HL-60 (cell line): ENCODE measurements at regions not wholly inside any gene's neighbourhood (a gene's known extent, or its start where the extent isn't known, plus 50 kb on each side); places are given as distances from the start of the nearest gene placed in this dataset.

ENCODE experiments used
- DNase-seq, 2 experiments: peaks; one replicate each; pipeline ENCODE4 v3.0.0-alpha.2; 2010 to 2020; ENCODE audit warnings: low read depth in 1 of 2, low spot score in 1 of 2
- H3K27ac ChIP-seq: fragments of 250-450 bp; sonication (Bioruptor Pico); replicated peaks from 2 replicates; pipeline ENCODE4 v1.5.1; 2020; ENCODE audit warnings: mild to moderate bottlenecking, moderate library complexity
- H3K27me3 ChIP-seq: fragments of 250-450 bp; sonication (Bioruptor Pico); 2 replicates; pipeline ENCODE4 v1.5.1; 2021; ENCODE audit warnings: mild to moderate bottlenecking, moderate library complexity; ENCODE audit not compliant: insufficient read depth, poor library complexity, severe bottlenecking
- H3K4me3 ChIP-seq: replicated peaks from 2 replicates; pipeline ENCODE4 v1.5.1; 2011; ENCODE audit warnings: mild to moderate bottlenecking, control low read depth, low read length; ENCODE audit not compliant: insufficient read depth
- CTCF ChIP-seq: IDR thresholded peaks from one replicate; pipeline ENCODE4 v1.5.1; 2011; ENCODE audit warnings: low read length, control low read depth, inconsistent platforms; ENCODE audit not compliant: insufficient read depth
- GABPA ChIP-seq: IDR thresholded peaks from 2 replicates; pipeline ENCODE4 v1.6.1; 2012; ENCODE audit warnings: low read depth
- POLR2AphosphoS5 ChIP-seq: IDR thresholded peaks from 2 replicates; pipeline ENCODE4 v1.6.1; 2012; ENCODE audit warnings: low read depth
- REST ChIP-seq: IDR thresholded peaks from 2 replicates; pipeline ENCODE4 v1.6.1; 2012; ENCODE audit warnings: low read depth; ENCODE audit not compliant: insufficient replicate concordance
- SPI1 ChIP-seq: IDR thresholded peaks from 2 replicates; pipeline ENCODE4 v1.6.1; 2012; ENCODE audit warnings: low read depth, mild to moderate bottlenecking, borderline replicate concordance

GRCh38 chr10:128522551-128523308, 396.5 kb upstream of the MKI67 start:
- no peak overlapping the region for H3K4me3 ChIP-seq
- peak in 1 of 2 experiments; percentile 18 for DNase-seq
- no peaks in the 10 kb centered on the region for H3K27me3 ChIP-seq
- H3K27ac ChIP-seq = no peak overlapping the region
- TF ChIP-seq GABPA = no peak
- peak; percentile 61; the same call in 1 of the 2 replicates for TF ChIP-seq SPI1

GRCh38 chr10:128525444-128525843, 399.2 kb upstream of the MKI67 start:
- Histone ChIP-seq H3K4me3 (no peak overlapping the region), H3K27ac (no peak overlapping the region), H3K27me3 (no peaks in the 10 kb centered on the region)
- DNase-seq = no peak
- TF ChIP-seq SPI1 = no peak
- no peak for TF ChIP-seq POLR2AphosphoS5
- TF ChIP-seq REST = no peak
- no peak for TF ChIP-seq GABPA
- TF ChIP-seq CTCF = no peak

GRCh38 chr10:128525936-128526335, 399.7 kb upstream of the MKI67 start:
- Histone ChIP-seq H3K27ac (no peak overlapping the region), H3K4me3 (no peak overlapping the region), H3K27me3 (no peaks in the 10 kb centered on the region)
- TF ChIP-seq GABPA (no peak), POLR2AphosphoS5 (no peak), REST (no peak), SPI1 (no peak), CTCF (no peak)
- no peak for DNase-seq

GRCh38 chr10:128526791-128527375, 400.7 kb upstream of the MKI67 start:
- no peaks in the 10 kb centered on the region for H3K27me3 ChIP-seq
- DNase-seq = no peak
- TF ChIP-seq CTCF (no peak), SPI1 (no peak)
- no peak overlapping the region for H3K27ac ChIP-seq
- no peak overlapping the region for H3K4me3 ChIP-seq
